Hepatocyte (in vitro differentiated cells): ENCODE measurements at regions not wholly inside any gene's neighbourhood (a gene's known extent, or its start where the extent isn't known, plus 50 kb on each side); places are given as distances from the start of the nearest gene placed in this dataset.

ENCODE experiments used
- EZH2 ChIP-seq: fragments of 200-600 bp; sonication (generic); IDR thresholded peaks from 2 replicates; pipeline ENCODE4 v1.6.1; 2016; ENCODE audit warnings: antibody characterized with exemption, mild to moderate bottlenecking, borderline replicate concordance
- TF ChIP-seq, protein P1 (sequence below): fragments of 200-600 bp; sonication (generic); IDR thresholded peaks from 2 replicates; pipeline ENCODE4 v1.5.1; 2016; ENCODE audit warnings: antibody characterized with exemption, mild to moderate bottlenecking; ENCODE audit not compliant: poor library complexity

DNA sequence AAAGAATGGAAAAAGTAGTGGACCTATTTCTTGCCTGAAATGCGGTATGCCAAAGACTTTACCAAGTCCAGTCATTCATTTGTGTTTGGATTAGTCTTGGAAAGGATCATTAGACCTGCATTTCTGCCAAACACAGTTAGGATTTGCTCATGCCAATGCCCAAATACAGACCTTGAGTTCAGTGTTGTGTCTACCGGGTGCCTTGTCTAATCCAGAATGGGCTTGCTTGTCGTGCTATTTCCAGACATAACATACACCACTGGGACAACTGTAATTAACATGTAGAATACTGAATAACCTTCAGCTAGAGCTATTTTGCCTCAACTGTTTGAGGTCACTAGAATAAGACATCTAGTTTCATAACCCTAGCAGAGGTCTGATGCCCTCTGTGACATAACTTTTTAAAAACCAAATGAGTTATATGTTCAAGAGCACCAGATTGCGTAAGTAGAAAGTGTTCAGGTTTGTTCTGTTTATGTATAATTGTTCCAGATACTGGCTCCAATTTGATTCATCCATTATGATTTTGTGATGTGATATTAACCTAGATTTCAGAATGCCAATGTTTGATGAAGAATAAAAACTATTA lies 145.3 kb upstream of the DPH6 start:
- no peak for TF ChIP-seq EZH2
- TF ChIP-seq, protein P1, sequence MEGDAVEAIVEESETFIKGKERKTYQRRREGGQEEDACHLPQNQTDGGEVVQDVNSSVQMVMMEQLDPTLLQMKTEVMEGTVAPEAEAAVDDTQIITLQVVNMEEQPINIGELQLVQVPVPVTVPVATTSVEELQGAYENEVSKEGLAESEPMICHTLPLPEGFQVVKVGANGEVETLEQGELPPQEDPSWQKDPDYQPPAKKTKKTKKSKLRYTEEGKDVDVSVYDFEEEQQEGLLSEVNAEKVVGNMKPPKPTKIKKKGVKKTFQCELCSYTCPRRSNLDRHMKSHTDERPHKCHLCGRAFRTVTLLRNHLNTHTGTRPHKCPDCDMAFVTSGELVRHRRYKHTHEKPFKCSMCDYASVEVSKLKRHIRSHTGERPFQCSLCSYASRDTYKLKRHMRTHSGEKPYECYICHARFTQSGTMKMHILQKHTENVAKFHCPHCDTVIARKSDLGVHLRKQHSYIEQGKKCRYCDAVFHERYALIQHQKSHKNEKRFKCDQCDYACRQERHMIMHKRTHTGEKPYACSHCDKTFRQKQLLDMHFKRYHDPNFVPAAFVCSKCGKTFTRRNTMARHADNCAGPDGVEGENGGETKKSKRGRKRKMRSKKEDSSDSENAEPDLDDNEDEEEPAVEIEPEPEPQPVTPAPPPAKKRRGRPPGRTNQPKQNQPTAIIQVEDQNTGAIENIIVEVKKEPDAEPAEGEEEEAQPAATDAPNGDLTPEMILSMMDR: no peak
